Type B pancreatic cell (in vitro differentiated cells): ENCODE measurements at regions not wholly inside any gene's neighbourhood (a gene's known extent, or its start where the extent isn't known, plus 50 kb on each side); places are given as distances from the start of the nearest gene placed in this dataset.

Experiments
- DNase-seq: peaks from one replicate; pipeline ENCODE4 v3.0.0; 2021; ENCODE audit warnings: mixed read lengths; ENCODE audit not compliant: unreplicated experiment; ENCODE audit errors: extremely low spot score
- H3K27ac Mint-ChIP-seq: 2 replicates; pipeline ENCODE4 v1.8.0; 2021; ENCODE audit warnings: mild to moderate bottlenecking, mixed read lengths
- H3K27me3 Mint-ChIP-seq: 2 replicates; pipeline ENCODE4 v1.8.0; 2021; ENCODE audit warnings: mixed read lengths
- H3K36me3 Mint-ChIP-seq: 2 replicates; pipeline ENCODE4 v1.8.0; 2021; ENCODE audit warnings: mixed read lengths
- H3K4me1 Mint-ChIP-seq: one replicate; pipeline ENCODE4 v1.8.0; 2021; ENCODE audit warnings: mixed read lengths; ENCODE audit not compliant: unreplicated experiment
- H3K4me3 Mint-ChIP-seq: 2 replicates; pipeline ENCODE4 v1.8.0; 2021; ENCODE audit warnings: mild to moderate bottlenecking, mixed read lengths
- H3K9me3 Mint-ChIP-seq: 2 replicates; pipeline ENCODE4 v1.8.0; 2021; ENCODE audit warnings: mixed read lengths
- CTCF ChIP-seq: fragments of 200-600 bp; sonication (generic); conservative IDR thresholded peaks from 2 replicates; pipeline ENCODE4 v1.5.0; 2021; ENCODE audit warnings: antibody characterized with exemption, mild to moderate bottlenecking

DNA sequence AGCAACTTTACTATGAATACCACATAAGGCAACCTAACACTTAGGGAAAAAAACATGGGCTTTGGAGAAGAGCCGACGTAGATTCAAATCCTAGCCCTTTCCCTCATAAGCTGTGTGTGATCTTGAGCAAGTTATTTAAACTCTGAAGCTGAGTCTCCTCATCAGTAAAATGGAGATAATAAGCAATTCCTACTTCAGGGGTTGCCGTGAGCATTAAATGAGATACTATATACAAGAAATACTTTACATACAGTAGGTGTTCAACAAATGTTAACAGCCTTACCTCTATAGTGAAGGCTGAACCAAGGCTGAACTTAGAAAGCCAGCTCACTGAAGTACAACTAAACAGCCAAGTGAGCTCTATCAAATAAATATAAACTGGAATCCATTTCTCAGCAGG, 146.2 kb upstream of the DKK2 start:
- no peak for DNase-seq
- H3K4me3 Mint-ChIP-seq, result no peak overlapping the region
- no peaks in the 10 kb centered on the region for H3K4me1 Mint-ChIP-seq
- H3K27ac Mint-ChIP-seq, result no peak overlapping the region
- no peak for TF ChIP-seq CTCF
- no peaks in the 10 kb centered on the region for H3K9me3 Mint-ChIP-seq
- no peaks in the 10 kb centered on the region for H3K36me3 Mint-ChIP-seq
- no peaks in the 10 kb centered on the region for H3K27me3 Mint-ChIP-seq

GRCh38 chr4:107166873-107167450, 130.8 kb upstream of the DKK2 start:
- H3K9me3 Mint-ChIP-seq, result peaks cover 14% of the 10 kb centered on the region
- no peak for DNase-seq
- H3K27ac Mint-ChIP-seq, result no peak overlapping the region
- no peaks in the 10 kb centered on the region for H3K27me3 Mint-ChIP-seq
- H3K36me3 Mint-ChIP-seq, result no peaks in the 10 kb centered on the region
- H3K4me1 Mint-ChIP-seq, result no peaks in the 10 kb centered on the region
- no peak overlapping the region for H3K4me3 Mint-ChIP-seq
- TF ChIP-seq CTCF, result no peak

DNA sequence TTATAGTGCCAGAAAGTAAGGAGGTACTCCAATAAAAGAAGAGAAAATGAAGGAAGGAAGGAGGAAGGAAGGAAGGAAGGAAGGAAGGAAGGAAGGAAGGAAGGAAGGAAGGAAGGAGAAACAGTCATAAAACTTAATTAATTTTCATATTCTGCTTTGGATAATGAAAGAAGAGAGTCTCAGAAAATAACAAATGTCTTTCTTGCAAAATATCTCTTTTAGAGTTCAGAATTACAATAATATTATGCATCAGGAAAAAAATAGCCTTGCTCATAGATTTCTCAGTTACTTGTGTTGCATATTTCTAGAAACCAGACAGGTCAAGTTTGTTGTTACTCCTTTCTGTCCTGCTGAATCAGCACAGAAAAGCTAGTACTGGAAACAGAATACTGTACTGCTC, 130.1 kb upstream of the DKK2 start:
- H3K4me1 Mint-ChIP-seq, result no peaks in the 10 kb centered on the region

GRCh38 chr4:107164962-107165475, 128.9 kb upstream of the DKK2 start:
- H3K9me3 Mint-ChIP-seq, result peaks cover 14% of the 10 kb centered on the region
- H3K36me3 Mint-ChIP-seq, result no peaks in the 10 kb centered on the region
- no peak overlapping the region for H3K4me3 Mint-ChIP-seq
- TF ChIP-seq CTCF, result no peak
- H3K4me1 Mint-ChIP-seq, result no peaks in the 10 kb centered on the region
- no peaks in the 10 kb centered on the region for H3K27me3 Mint-ChIP-seq
- no peak for DNase-seq
- H3K27ac Mint-ChIP-seq, result no peak overlapping the region

More for the DNA sequence above, 130.1 kb upstream of the DKK2 start:
- H3K36me3 Mint-ChIP-seq, result no peaks in the 10 kb centered on the region
- peaks cover 14% of the 10 kb centered on the region for H3K9me3 Mint-ChIP-seq
- no peaks in the 10 kb centered on the region for H3K27me3 Mint-ChIP-seq
- TF ChIP-seq CTCF, result no peak
- no peak for DNase-seq
- no peak overlapping the region for H3K4me3 Mint-ChIP-seq
- no peak overlapping the region for H3K27ac Mint-ChIP-seq

- H3K4me3 Mint-ChIP-seq, result no peak overlapping the region
- peaks cover 18% of the 10 kb centered on the region for H3K4me1 Mint-ChIP-seq
- no peak for TF ChIP-seq CTCF
- DNase-seq, result no peak
- H3K9me3 Mint-ChIP-seq, result no peaks in the 10 kb centered on the region
- no peaks in the 10 kb centered on the region for H3K36me3 Mint-ChIP-seq
- H3K27ac Mint-ChIP-seq, result no peak overlapping the region
- H3K27me3 Mint-ChIP-seq, result no peaks in the 10 kb centered on the region
Observed at GRCh38 chr4:107156443-107156842, 120.3 kb upstream of the DKK2 start.
